PC-9 (cell line): ENCODE measurements at regions not wholly inside any gene's neighbourhood (a gene's known extent, or its start where the extent isn't known, plus 50 kb on each side); places are given as distances from the start of the nearest gene placed in this dataset.

Experiments used
- CTCF ChIP-seq: fragments of 200-600 bp; sonication (generic); conservative IDR thresholded peaks from 2 replicates; pipeline ENCODE4 v1.6.1; 2017; ENCODE audit warnings: mixed run types, antibody characterized with exemption, mild to moderate bottlenecking, moderate library complexity
- EZH2 ChIP-seq: fragments of 200-600 bp; sonication (generic); IDR thresholded peaks from 2 replicates; pipeline ENCODE4 v1.8.0; 2017; ENCODE audit warnings: antibody characterized with exemption, low read depth

- no peak for TF ChIP-seq CTCF
- TF ChIP-seq EZH2 = no peak
Observed at GRCh38 chr9:92184041-92184564, 68.9 kb upstream of the SPTLC1 start.
